ENCODE measurements at regions not wholly inside any gene's neighbourhood (a gene's known extent, or its start where the extent isn't known, plus 50 kb on each side); places are given as distances from the start of the nearest gene placed in this dataset.
"Not testable (repeated sequence)": the region's sequence is repeated elsewhere in the genome, so short reads cannot be mapped to it uniquely, and the experiment has no call there.

DNA sequence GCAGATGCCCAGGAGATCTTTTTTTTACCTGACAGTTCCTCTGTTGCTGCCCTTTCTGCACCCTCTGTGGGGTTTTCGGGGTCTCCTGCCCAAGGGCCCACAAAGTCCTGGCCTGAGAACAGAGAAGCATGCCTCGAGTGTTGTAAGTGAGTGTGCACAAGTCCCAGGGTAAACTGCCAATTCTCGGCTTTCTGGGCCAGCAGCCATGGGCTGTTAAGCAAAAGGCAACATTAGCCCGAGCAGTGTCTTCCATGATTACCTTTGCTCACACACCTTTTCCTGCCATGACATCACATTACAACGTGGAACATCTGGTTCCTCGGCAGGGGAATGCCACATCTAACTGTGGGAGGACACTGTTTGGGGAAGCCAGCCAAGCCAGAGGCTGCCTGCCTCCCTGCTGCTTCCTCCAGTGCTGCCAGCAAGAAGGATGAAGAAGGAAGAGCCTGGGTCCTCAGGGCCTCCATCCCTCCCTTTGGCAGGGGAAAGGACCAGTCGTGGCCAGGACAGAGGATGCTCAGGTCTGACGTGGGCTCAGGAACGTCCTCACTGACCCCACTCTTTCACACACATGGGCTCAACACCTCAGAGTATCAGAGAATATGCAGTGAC lies 485.9 kb downstream of the OMA1 start:
- Mint-ChIP-seq H3K36me3 (ENCODE audit: low read depth) (no peaks in the 10 kb centered on the region), H3K27me3 (ENCODE audit: low read depth, poor library complexity) (peaks cover 12% of the 10 kb centered on the region), H3K9me3 (no peaks in the 10 kb centered on the region), H3K4me1 (no peaks in the 10 kb centered on the region), H3K27ac (no peak overlapping the region), H3K4me3 (no peak overlapping the region)
- TF ChIP-seq, protein P1, sequence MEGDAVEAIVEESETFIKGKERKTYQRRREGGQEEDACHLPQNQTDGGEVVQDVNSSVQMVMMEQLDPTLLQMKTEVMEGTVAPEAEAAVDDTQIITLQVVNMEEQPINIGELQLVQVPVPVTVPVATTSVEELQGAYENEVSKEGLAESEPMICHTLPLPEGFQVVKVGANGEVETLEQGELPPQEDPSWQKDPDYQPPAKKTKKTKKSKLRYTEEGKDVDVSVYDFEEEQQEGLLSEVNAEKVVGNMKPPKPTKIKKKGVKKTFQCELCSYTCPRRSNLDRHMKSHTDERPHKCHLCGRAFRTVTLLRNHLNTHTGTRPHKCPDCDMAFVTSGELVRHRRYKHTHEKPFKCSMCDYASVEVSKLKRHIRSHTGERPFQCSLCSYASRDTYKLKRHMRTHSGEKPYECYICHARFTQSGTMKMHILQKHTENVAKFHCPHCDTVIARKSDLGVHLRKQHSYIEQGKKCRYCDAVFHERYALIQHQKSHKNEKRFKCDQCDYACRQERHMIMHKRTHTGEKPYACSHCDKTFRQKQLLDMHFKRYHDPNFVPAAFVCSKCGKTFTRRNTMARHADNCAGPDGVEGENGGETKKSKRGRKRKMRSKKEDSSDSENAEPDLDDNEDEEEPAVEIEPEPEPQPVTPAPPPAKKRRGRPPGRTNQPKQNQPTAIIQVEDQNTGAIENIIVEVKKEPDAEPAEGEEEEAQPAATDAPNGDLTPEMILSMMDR (IDR thresholded peaks at IDR 0.05), result no peak
- DNase-seq, result no peak

DNA sequence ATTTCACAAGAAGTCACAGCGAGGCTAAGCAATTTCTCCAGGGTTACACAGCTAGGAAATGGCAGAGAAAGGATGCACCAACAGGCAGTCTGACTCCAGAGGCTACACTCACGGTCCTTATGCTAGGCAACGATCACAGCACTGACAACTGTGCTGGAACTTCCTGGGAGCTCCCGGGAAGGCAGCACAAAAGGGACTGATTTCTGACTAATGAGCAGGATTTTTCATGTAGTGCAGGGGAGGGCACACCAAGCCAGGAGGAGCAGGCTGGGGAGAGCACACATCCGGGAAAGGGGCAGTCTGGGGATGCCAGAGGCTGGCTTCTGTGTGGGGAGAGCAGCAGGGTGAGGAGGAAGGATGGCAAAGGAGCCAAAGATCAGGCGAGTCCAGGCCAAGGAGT lies 486.7 kb downstream of the OMA1 start:
- DNase-seq, result no peak
- H3K4me3 Mint-ChIP-seq, result no peak overlapping the region
- H3K36me3 Mint-ChIP-seq (ENCODE audit: low read depth), result no peaks in the 10 kb centered on the region
- no peaks in the 10 kb centered on the region for H3K4me1 Mint-ChIP-seq
- H3K27ac Mint-ChIP-seq, result no peak overlapping the region
- TF ChIP-seq, protein P1 (IDR thresholded peaks at IDR 0.05), result no peak
- no peaks in the 10 kb centered on the region for H3K9me3 Mint-ChIP-seq
- peaks cover 12% of the 10 kb centered on the region for H3K27me3 Mint-ChIP-seq (ENCODE audit: low read depth, poor library complexity)

DNA sequence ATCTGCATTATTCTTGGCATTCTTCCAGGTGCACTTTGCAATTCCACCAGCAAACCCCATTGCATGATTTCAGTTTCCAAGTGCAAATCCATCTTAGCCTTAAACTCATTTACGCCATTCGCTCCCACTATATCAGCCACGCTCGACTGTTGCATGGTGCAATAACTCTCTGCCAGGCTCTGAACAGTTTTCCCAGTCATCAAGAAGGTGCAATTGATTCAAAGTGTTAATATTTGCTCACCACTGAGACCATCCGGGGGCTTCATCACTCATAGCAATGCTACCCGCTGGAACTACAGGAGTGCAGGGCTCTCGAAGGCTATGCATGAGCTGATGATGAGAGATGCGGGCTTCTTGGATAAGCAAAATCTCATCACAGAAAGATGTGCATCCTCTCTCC lies 488.2 kb downstream of the OMA1 start:
- Mint-ChIP-seq H3K27me3 (ENCODE audit: low read depth, poor library complexity) (peaks cover 12% of the 10 kb centered on the region), H3K9me3 (no peaks in the 10 kb centered on the region), H3K4me3 (no peak overlapping the region), H3K27ac (no peak overlapping the region), H3K4me1 (no peaks in the 10 kb centered on the region), H3K36me3 (ENCODE audit: low read depth) (no peaks in the 10 kb centered on the region)
- TF ChIP-seq, protein P1 (IDR thresholded peaks at IDR 0.05), result no peak
- no peak for DNase-seq

DNA sequence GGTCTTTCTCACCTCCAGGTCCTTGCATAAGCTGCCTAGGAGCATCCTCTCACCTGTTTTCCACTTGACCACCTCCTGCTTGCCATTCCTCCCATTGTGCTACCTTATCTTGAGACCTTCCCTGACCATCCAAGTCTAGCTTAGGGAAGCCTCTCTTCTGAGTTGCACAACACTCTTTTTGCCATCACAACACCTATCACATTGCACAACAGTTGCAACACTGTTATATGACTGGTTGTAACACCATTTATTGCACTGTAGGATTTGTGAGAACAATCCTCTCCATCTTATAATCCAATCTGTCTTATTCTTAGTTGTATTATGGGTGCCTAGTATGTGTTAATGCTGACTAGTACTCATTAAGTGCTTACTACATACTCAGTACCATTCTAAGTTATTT lies 488.7 kb downstream of the OMA1 start:
- TF ChIP-seq, protein P1 (IDR thresholded peaks at IDR 0.05), result no peak
- Mint-ChIP-seq H3K4me1 (no peaks in the 10 kb centered on the region), H3K9me3 (no peaks in the 10 kb centered on the region), H3K27ac (no peak overlapping the region), H3K36me3 (ENCODE audit: low read depth) (no peaks in the 10 kb centered on the region), H3K4me3 (no peak overlapping the region), H3K27me3 (ENCODE audit: low read depth, poor library complexity) (peaks cover 11% of the 10 kb centered on the region)
- DNase-seq, result no peak

DNA sequence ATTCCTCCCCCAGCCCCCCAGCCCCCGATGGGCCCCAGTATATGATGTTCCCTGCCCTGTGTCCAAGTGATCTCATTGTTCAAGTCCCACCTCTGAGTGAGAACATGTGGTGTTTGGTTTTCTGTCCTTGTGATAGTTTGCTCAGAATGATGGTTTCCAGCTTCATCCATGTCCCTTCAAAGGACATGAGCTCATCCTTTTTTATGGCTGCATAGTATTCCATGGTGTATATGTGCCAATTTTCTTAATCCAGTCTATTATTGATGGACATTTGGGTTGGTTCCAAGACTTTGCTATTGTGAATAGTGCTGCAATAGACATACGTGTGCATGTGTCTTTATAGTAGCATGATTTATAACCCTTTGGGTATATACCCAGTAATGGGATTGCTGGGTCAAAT lies 495.3 kb downstream of the OMA1 start:
- not testable (repeated sequence) for H3K27me3 Mint-ChIP-seq (ENCODE audit: low read depth, poor library complexity); H3K4me3 Mint-ChIP-seq; H3K4me1 Mint-ChIP-seq; DNase-seq; H3K36me3 Mint-ChIP-seq (ENCODE audit: low read depth); H3K27ac Mint-ChIP-seq
- peaks cover 11% of the 10 kb centered on the region for H3K9me3 Mint-ChIP-seq

DNA sequence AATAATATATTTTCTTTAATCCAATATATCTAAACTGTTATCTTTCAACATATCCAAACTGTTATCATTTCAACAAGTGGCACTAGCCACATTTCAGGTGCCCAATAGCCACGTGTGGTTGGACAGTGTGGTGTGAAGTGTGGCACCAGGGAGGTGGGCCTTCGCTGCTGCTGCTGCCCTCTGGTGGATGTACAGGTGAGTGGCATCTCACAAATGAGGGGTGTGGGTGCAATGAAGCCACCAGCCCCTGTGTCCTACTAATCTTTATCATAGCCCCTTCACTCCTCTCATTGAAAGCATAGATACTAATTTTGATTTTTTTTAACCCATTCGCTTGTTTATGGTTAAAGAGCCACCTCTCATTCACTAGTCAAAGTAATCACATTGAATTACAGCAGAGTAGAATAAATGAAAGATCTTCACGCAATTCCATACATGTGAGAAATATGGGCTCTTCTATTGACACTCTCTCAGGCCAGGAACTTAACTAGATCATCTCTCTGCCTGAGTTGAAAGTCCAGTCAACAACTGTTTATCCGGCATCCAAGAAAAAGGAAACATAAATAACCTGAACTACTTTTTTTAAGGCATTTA lies 499.2 kb downstream of the OMA1 start:
- Mint-ChIP-seq H3K4me3 (no peak overlapping the region), H3K27ac (no peak overlapping the region), H3K36me3 (ENCODE audit: low read depth) (no peaks in the 10 kb centered on the region), H3K4me1 (no peaks in the 10 kb centered on the region), H3K9me3 (peaks cover 6% of the 10 kb centered on the region), H3K27me3 (ENCODE audit: low read depth, poor library complexity) (no peaks in the 10 kb centered on the region)
- DNase-seq, result peak; percentile 51
- TF ChIP-seq, protein P1 (IDR thresholded peaks at IDR 0.05), result peak; percentile 74

All from nephron progenitor cell (in vitro differentiated cells).